SKM-1 (cell line): ENCODE measurements at regions not wholly inside any gene's neighbourhood (a gene's known extent, or its start where the extent isn't known, plus 50 kb on each side); places are given as distances from the start of the nearest gene placed in this dataset.

Source experiments
- DNase-seq: peaks from one replicate; lab custom pipeline; 2025; ENCODE audit not compliant: unreplicated experiment; lab: John Stamatoyannopoulos, UW

DNA sequence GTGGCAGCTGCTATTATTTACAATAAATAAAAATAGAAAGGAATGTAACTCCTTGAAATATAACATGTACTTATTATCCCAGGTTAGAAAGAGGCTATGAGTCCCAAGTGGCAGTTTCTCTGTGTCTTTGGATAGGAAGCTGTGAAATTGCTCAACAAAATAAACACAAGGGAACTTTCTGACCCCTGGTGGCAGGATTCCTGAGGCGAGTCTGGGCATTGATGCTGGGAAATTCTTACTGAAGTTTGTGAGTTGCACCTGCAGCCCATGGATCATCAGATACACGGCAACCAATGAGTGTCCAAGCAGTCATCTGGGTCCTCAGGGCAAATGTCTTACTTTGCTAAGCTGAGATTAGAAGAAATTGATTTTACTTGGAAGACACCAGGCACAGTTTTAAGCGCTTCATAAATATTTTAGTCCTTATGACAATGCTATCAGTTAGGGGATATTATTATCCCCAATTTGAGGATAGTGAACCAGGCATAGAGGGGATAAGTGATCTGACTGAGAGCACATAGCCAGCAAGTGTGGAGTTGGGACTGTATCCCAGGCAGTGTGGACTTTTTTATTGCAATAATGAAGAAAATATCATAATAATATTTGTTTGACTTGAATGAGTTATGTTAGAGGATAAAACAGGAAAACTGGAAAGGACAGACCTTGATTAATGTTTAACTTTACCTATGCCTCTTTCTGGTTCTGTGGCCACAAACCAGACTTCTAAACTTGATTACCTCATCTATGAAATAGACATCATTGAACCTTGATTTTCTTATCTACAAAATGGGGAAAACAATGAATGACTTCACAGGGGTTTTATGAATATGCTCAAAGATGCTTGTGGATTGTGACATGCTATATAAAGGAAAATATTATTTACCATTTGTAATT lies 265.5 kb upstream of the ADAMTSL1 start:
- DNase-seq: peak; percentile 30

DNA sequence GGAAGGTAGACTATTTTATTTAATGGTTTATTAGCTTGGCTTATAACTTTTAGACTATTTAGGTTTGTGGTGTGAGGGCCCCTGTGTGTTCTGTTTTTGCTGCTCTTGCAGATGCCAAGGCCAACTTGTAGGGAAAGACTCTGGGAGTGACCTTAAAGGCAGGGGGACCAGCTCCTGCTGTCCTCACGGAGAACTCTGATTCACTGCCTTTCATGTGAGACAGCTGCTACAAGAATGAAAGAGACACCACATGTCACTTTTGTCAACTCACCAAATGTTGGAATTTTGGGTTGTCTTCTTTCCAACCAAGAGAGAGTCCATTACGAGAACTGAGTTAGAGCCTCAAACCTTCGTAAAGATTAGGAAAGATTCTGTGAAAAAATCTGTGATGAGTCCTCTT lies 258.3 kb upstream of the ADAMTSL1 start:
- no peak for DNase-seq

DNA sequence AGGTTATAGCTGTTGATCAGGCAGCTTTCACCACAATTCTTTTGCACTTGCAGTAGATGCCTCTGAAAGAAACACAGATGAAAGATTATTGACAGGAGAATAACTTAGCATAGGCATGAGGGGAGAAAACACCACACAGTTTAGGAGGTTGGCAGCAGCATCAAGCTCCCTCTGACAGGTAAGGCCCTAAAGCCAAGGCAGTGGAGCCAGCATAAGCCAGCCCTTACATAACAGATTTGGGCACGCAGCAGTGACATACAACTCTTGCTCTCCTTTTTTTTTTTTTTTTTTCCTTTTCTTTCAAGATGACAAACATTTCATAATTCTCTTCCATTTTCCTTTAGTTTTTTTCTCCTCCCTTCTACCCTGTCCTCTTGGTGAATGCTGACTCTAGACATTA lies 257.6 kb upstream of the ADAMTSL1 start:
- no peak for DNase-seq

DNA sequence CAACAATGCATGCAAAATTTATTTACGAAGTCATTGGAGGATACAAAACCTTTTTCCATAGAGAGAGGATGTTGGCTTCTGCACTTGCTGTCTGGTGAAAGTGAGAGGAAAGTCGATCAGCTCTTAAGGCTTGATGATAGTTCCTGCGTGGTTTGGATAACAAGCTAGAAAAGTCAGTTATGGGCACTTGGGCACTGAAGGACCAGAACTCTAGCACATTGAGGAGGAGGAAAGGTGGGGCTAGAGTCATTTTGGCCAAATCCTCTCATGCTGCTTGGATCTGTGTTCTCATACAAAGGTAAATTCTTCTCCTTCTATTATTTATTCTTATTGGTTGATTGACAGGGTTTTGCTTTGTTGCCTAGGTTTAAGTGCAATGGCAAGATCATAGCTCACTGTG lies 245.9 kb upstream of the ADAMTSL1 start:
- no peak for DNase-seq

DNA sequence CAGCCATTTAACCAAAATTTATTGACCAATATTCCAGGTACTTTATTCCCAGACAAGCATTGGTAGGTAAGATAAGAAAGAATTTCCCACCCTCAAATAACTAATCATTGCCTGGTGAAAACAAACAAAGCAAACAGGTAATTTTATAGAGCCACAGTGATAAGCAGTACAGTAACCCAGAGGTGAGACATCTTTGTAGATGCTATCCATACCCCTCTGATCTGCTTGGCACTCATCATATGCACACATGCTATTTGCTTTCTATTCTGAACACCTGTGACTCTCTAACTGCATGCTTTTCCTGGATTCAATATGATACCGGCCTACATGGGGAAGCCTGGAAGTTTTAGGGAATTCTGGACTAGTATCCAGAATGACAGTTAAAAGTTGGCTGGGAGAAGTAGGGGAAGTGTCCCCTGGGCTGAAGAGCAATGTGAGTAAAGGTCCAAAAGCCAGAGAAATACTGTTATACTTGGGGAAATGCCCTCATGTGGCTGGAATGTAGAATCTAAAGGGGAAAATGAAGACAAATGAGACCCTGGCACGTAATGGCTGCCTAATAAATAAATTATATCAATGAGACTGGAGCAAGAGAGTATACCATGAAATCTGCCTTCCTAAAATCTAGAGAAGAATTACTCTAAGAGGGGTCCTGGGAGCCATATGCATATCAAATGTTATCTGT lies 243.8 kb upstream of the ADAMTSL1 start:
- no peak for DNase-seq

DNA sequence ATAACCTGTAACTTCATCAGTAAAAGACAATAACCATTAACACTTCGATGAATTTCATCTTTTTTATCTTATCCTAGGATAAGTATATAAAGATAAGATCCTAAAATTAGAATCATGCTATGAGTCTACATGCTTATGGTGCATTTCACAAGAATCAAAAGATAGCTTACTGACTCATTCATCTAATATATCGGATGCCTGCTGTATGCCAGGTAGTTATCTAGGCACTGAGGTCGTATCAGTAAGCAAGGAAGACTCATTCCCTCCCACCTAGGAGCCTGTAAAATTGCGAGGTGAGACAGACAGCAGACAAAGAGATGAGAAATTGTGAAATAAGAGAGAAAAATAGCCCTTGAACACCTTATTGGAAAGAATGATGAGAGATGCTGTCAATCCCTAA lies 240.6 kb upstream of the ADAMTSL1 start:
- no peak for DNase-seq

DNA sequence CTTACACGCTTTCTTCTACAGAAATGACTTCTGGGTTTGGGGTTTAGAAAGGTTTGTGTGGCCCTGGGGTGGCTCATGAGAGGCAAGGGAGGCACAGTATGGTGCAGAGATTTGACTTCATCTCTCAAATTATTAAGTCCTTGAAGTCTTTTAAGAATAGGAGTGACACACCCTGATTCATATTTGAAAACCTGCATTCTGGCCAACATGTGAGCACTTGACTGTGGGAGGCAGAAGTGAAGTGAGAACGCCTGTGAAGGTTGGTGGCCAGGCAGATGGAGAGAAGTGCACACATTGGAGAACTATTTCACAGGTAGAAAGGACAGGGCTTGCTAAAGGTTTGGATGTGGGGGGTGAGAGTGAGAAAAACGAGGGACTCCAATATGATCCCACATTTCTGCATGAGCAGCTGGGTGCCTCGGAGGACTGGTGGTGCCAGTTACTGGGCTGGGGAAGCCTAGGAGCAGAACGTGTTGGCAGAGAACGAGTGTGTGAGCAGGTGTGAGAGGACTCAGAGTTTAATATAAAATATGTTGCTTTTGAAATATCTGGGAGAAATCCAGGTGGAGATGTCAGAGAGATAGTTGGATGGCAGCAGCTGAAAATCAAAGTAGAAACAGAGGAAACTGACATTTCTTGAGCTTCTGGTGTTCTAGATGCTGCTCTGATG lies 240.0 kb upstream of the ADAMTSL1 start:
- no peak for DNase-seq

DNA sequence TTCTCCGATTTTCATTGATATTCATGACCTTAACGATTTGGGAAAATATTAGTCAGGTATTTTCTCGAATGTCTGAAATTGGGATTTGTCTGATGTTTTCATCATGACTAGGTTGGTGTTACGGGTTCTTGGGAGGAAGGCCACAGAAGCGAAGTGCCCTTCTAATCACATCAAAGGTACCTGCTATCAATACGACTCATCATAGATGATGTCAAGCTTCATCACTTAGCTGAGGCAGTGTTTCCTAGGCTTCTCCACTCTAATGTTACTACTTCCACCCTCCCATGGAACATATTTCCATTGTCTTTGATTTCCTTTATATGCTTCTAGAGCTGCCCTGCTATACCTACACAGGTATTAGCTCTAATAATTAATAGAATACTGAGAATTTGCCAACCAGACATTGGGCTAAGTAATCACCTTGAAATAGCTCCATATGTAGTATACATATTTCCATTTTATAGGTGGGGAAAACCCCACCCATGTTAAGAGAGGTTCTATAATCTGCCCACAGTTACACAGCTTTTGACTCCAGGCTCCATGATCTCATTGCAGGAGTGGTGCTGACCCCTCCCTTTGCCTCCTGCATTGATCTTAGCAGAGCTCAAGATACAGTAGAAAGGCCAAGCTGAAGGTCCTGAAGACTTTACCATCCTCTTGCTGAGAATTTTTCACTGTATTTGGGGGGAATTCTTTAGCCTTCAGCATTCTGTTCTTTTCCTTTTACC lies 238.6 kb upstream of the ADAMTSL1 start:
- no peak for DNase-seq

DNA sequence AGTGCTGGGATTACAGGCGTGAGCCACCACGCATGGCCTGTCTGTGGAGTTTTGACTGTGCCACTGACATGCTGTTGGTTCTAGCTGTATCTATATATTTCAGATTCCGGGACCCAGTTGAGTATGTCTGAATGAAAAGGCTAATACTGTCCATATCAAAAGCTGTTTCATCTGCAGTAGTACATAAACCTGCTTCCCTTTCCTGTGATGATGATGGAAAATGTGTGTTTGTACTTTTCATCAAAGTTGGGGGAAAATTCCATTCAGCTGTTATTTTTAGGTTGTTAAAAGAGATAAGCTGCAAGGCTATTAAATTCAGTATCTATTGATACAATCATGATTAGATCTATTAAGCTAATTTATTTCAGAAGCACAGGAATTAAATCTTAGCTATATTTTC lies 237.6 kb upstream of the ADAMTSL1 start:
- no peak for DNase-seq

DNA sequence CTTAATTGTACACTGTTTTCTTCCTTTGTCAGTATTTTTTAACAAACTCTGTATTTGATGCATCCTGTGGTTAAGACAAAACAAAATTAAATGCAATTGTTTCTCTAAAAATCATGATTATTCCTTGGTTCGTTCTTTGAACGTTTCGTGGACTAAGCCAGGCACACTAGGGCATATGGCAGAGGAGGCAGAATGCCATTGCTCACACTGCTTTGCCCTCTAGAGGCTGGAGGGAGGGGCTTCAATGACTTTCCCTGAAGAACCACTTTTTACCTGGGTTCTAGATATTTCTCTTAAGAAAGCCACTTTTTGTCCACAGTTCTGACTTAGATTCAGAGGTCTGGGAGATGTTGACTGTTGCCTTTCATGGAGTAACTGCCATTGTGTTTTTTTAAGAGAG lies 236.2 kb upstream of the ADAMTSL1 start:
- DNase-seq: no peak

DNA sequence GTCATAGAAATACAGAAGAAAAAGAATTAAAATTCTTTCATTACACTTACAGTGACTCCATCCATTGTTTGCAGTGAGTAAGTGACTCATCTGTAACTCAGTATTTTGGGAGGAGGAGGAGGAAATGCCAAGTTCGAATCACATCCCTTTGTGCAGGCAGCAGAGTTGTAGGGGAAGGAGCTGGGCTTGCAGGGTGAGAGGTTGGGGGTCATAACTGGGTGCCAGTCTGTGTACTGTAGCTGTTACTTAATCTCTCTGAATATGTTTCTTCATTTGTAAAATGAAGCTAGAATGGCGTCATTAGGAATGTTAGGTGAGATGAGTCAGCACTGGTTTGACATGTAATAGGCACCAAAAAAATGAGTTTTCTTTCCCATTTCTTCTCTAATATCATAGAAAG lies 235.7 kb upstream of the ADAMTSL1 start:
- DNase-seq: no peak

DNA sequence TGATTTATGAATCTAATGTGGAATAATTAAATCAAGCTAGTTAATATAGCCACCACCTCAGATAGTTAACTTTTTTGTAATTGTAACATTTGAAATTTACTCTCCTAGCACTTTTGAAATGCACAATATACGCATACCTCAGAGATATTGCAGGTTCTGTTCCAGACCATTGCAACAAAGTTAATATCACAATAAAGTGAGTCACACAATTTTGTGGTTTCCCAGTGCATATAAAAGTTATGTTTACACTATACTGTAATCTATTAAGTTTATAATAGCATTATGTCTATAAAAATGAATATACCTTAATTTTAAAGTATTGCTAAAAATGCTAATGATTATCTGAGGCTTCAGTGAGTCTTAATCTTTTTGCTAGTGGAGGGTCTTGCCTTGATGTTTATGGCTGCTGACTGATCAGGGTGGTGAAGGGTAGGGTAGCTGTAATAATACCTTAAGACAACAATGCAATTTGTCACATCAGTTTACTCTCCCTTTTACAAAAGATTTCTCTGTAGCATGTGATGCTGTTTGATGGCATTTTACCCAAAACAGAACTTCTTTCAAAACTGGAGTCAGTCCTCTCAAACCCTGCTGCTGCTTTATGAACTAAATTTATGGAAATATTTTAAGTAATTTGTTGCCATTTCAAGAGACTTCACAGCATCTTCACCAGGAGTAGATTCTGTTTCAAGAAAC lies 235.1 kb upstream of the ADAMTSL1 start:
- DNase-seq: no peak

DNA sequence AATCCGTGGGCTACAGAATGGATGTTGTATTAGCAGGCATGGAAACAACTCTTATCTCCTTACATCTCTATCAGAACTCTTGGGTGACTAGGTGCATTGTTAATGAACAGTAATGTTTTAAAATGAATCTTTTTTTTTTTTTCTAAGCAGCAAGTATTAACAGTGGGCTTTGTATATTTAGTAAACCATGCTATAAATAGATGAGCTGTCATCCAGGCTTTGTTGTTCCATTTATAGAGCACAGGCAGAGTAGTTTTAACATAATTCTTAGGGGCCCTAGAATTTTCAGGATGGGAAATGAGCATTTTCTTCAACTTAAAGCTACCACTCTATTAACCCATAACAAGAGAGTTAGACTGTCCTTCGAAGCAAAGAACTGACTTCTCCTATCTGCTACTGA lies 233.7 kb upstream of the ADAMTSL1 start:
- no peak for DNase-seq

DNA sequence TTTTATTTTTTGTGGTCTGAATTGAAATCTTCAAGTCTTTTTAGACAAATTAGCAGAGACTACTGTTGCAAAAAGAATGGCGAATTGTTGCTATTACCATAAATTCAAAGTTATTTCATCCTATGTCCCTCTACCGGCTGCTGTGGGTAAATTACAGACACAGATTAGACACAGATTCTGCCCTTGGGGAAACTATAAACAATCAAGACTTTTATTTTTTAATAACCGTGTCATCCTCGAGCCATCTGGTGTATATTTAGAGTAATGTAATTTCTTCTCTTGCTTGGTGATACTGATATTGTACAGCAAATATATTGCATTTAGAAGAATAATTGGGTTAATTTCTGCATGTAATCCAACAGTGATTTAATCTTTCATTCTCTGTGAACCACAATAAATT lies 228.0 kb upstream of the ADAMTSL1 start:
- no peak for DNase-seq

DNA sequence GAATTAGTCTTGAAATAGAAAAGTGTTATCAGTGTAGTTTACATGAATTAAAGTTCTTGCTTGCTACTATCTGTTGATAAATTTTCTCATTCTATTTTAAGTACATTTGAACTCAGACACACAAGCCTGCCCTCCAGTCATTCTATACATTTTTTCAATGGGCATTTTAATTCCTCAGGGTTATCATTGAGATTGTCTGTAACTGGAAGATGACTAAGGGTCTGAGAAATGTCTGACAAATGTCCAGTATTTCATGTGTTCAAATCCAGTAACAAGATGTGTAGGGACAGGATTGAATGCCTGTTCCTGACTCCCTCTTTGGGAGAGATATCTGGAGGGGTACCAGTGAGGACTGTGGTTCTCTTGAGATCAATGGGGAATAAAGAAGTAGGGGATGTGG lies 223.9 kb upstream of the ADAMTSL1 start:
- DNase-seq: no peak

DNA sequence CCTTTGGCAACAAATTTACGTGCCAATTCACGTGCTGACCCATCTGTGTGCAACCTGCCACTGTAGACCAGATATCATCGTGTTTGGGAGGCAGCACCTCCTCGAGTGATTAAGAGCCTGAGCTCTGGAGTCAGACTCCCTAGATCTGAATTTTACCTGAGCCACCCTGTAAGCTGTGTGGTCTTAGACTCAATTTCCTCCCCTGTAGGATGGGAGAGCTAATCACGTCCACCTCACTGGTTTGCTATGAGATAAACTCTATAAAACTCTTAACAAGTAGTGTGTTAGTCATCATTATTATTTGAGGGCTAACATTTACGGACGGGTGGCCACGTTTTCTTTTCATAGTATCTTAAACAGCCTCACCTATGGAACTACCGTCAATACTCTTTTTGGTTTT lies 220.0 kb upstream of the ADAMTSL1 start:
- DNase-seq: no peak

DNA sequence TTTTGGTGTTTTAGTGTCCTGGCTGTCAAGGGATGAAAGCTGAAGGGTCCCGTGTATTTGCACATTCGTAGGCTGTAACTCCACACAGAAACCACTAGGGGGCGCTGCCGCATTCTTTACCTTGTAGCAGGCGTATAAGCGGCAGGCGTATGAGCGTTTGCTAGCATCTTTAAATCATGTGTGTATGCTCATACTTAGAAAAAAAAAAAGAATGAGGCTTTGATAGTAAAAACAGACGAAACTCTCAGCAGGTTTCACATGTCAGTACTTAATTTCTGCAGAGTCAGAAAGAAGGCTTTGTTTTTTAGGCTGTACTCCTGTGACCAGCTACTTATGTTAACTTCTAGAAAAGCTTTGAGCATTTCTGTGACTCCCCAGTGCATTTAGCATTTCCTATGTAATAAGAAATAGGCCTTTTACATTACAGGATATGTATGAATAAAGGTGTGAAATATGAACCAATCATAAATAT lies 218.8 kb upstream of the ADAMTSL1 start:
- DNase-seq: peak; percentile 18

DNA sequence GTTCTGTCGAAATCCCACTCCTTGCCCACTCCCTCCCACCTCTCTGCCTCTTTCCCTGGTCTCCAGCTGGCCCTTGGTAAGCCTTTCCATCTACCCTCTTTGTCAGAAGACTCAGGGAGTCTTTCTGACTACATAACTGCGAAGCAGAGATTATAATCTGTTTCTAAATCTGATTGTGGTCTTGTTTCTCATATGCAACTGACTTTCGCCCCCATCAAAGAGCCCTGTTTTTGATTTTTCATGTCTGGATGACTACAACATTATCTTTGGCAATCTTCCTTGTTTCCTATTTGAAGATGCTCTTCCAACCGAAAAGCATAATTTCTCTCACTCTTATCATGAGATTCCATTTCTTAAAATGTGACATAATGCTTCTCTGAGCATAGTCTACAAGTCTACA lies 218.2 kb upstream of the ADAMTSL1 start:
- DNase-seq: no peak

DNA sequence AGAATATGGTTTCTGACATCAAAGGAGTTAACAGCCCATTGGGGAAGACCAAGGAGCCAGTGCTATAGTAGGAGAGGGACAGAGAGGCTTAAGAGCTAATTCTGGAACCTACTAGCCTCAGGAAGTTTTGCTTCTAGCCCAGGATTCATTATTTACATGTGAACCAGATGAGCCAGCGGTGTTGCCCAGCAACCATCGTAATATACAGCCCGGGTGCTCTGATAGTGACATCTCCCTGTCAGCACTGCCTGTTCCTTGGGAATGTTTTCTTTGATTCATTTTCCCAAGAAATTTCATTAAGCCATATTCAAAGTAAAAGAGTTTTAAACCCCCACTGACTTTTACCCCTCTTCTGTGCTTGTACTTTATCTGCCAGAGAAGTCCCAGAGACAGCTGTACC lies 217.4 kb upstream of the ADAMTSL1 start:
- DNase-seq: no peak

DNA sequence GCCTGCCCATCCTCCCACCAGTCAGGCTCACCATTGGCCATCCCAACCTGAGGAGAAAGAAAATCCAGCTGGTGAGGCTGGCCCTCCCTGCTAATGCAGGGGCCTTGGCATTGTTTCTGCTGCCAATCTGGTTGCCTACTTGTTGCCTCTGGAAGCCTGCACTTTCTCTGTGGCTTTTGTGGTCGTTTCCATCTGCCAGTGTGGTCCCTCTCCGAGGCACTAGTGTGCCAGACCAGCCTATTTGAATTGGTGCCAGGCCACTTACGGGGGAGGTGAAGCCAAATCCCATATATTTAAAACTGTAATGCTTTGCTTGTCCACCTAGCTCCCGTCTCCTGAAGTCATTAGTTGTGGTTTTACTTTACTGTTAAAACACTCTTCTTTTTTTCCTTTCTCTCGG lies 213.4 kb upstream of the ADAMTSL1 start:
- no peak for DNase-seq

DNA sequence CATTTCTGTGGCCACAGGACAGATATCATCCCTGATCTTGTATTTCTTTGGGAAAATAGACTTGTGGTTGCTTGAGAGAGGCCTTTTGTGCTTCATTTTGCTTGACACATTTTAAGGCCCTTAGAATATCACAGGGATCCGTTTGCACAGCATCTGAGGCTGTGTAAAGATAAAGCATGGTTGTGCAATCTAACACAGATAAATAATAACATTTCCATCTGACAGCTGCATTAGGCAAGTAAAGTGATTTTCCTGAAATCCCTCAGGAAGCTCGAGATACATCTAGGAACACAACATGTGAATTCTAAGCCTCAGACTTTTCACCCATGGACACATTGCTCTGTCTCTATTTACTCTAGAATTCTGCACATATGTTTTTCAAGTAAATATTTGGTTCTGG lies 212.8 kb upstream of the ADAMTSL1 start:
- no peak for DNase-seq
